ENCODE measurements at regions not wholly inside any gene's neighbourhood (a gene's known extent, or its start where the extent isn't known, plus 50 kb on each side); places are given as distances from the start of the nearest gene placed in this dataset.
A peak's percentile ranks its signal among the peaks of the same experiment; 100 is the strongest.

DNA sequence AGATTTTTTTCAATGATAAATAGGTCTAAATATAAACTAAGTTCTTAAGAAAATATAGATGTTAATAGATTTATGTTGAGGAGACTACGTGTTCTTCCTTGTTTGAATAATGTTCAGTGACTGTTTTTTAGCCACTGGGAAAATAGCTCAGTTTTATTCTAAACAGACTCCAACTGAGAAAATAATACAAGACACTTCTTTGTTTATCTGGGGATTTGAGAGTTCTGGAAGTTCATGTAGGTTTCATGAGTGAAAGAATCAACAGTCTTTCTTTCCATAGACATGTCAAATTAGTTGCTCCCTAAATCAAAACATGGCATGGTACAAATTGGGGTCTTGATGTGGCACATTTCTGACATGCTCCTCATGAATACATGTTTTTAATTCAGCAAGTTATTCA, 177.7 kb downstream of the MREG start:
- H3K4me1 ChIP-seq, result peaks cover 0 to 35% (median 10%) of the 10 kb centered on the region in 4 donors
- WGBS (ENCODE audit: insufficient coverage, low coverage, low lambda C conversion rate, missing lambda C conversion rate), result 86% methylated on average over 1 of the region's 1 CpG
- no peaks in the 10 kb centered on the region for H3K27me3 ChIP-seq
- TF ChIP-seq, protein P1, sequence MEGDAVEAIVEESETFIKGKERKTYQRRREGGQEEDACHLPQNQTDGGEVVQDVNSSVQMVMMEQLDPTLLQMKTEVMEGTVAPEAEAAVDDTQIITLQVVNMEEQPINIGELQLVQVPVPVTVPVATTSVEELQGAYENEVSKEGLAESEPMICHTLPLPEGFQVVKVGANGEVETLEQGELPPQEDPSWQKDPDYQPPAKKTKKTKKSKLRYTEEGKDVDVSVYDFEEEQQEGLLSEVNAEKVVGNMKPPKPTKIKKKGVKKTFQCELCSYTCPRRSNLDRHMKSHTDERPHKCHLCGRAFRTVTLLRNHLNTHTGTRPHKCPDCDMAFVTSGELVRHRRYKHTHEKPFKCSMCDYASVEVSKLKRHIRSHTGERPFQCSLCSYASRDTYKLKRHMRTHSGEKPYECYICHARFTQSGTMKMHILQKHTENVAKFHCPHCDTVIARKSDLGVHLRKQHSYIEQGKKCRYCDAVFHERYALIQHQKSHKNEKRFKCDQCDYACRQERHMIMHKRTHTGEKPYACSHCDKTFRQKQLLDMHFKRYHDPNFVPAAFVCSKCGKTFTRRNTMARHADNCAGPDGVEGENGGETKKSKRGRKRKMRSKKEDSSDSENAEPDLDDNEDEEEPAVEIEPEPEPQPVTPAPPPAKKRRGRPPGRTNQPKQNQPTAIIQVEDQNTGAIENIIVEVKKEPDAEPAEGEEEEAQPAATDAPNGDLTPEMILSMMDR (IDR thresholded peaks at IDR 0.05), result no peak
- TF ChIP-seq POLR2A (IDR thresholded peaks at IDR 0.05), result no peak
- H3K9me3 ChIP-seq, result no peaks in the 10 kb centered on the region
- ATAC-seq (no peak), DNase-seq (no peak)
- H3K36me3 ChIP-seq, result no peaks in the 10 kb centered on the region
- no peak overlapping the region for H3K27ac ChIP-seq
- no peak overlapping the region for H3K4me3 ChIP-seq
- intact Hi-C loops (cut with DNase I), result no loop called here

DNA sequence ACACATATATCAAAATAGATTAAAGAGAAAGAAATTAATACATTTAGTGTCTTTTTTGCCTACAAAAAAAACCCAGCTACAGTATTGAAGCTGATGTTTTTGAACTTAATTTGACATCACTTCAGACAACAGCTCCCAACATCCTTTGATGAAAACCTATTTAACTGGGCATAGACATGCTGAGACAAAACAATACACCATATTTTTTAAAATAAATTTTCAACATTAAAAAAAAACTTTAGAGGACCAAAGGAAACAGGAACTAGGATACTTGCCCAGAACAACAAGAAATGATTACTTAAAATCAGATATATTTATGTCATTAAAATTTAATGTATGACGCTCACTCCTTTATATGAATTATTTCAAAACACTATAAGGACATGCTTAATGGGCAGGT, 178.1 kb downstream of the MREG start:
- intact Hi-C loops (cut with DNase I), result no loop called here
- Histone ChIP-seq H3K27me3 (no peaks in the 10 kb centered on the region), H3K9me3 (no peaks in the 10 kb centered on the region), H3K4me1 (peaks cover 0 to 38% (median 10%) of the 10 kb centered on the region in 4 donors), H3K4me3 (no peak overlapping the region), H3K27ac (no peak overlapping the region), H3K36me3 (no peaks in the 10 kb centered on the region)
- 89% methylated on average over 1 of the region's 1 CpG for WGBS (ENCODE audit: insufficient coverage, low coverage, low lambda C conversion rate, missing lambda C conversion rate)
- no peak for ATAC-seq
- no peak for DNase-seq
- TF ChIP-seq, protein P1 (IDR thresholded peaks at IDR 0.05), result no peak
- TF ChIP-seq POLR2A (IDR thresholded peaks at IDR 0.05), result no peak

DNA sequence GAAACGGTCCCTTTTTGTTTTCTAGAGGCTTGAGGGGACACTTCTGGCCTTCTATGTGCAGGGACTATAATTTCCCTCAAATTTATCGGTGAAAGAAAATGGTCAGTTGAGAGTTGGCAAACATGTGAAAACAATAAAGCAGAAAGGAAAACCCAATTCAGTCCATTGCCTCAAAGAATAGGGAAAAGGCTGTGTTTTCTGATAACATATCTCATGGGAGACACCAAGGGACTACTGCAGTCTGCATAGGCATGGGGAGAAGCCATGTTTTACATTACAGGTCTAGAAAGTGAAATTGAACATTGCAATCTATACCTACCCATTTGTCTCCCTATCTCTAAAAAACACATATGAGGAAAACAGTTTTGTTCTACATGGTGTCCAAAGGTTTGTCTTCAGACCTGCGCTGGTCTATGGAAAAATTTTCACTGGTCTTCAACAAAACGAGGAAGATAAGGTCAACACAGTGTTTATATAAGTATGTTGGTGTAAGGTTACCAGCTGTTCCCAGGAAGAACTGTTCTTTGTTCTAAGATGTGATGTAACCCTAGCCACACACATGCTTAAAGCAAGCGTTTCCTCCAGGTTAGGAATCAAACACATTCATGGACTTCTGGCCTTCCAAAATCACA, 179.7 kb downstream of the MREG start:
- no peaks in the 10 kb centered on the region for H3K36me3 ChIP-seq
- no peaks in the 10 kb centered on the region for H3K9me3 ChIP-seq
- TF ChIP-seq, protein P1 (IDR thresholded peaks at IDR 0.05), result no peak
- no peak for TF ChIP-seq POLR2A (IDR thresholded peaks at IDR 0.05)
- DNase-seq, result no peak
- WGBS (ENCODE audit: insufficient coverage, low coverage, low lambda C conversion rate, missing lambda C conversion rate), result 46% methylated on average over 5 of the region's 5 CpGs
- ATAC-seq, result peak; percentile 26 to 62 (median 44)
- intact Hi-C loops (cut with DNase I), result no loop called here
- peaks cover 0 to 39% (median 10%) of the 10 kb centered on the region in 4 donors for H3K4me1 ChIP-seq
- H3K27ac ChIP-seq, result peak overlapping the region in 2 of 3 donors; percentile 8 to 61
- no peaks in the 10 kb centered on the region for H3K27me3 ChIP-seq
- no peak overlapping the region for H3K4me3 ChIP-seq

DNA sequence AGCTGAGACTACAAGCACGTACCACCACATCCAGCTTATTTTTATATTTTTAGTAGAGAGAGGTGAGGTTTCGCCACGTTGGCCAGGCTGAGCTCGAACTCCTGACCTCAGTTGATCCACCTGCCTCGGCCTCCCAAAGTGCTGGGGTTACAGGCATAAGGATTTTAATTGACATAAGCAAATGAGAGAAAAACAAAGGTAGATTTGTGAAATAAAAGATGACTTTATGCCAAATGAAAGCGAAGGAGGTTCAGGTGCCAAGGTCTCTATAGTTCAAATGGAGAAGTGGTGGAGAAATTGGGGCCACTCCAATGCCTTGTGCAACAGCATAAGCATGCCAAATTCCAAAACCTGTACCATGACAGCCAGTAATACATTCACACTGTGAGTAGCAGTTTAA, 180.6 kb downstream of the MREG start:
- Histone ChIP-seq H3K27ac (peak overlapping the region in 2 of 3 donors; percentile 23 to 61), H3K27me3 (no peaks in the 10 kb centered on the region), H3K9me3 (no peaks in the 10 kb centered on the region), H3K4me3 (no peak overlapping the region), H3K4me1 (peaks cover 0 to 46% (median 10%) of the 10 kb centered on the region in 4 donors), H3K36me3 (no peaks in the 10 kb centered on the region)
- intact Hi-C loops (cut with DNase I), result no loop called here
- WGBS (ENCODE audit: insufficient coverage, low coverage, low lambda C conversion rate, missing lambda C conversion rate), result 30% methylated on average over 6 of the region's 6 CpGs
- ATAC-seq (peak; percentile 68 to 78 (median 69)), DNase-seq (peak; percentile 40 to 81 (median 66))
- no peak for TF ChIP-seq POLR2A (IDR thresholded peaks at IDR 0.05)
- TF ChIP-seq, protein P1 (IDR thresholded peaks at IDR 0.05), result no peak

Data from right lobe of liver (tissue), 6 donors.